Trophoblast cell (in vitro differentiated cells and primary cell): ENCODE measurements at regions not wholly inside any gene's neighbourhood (a gene's known extent, or its start where the extent isn't known, plus 50 kb on each side); places are given as distances from the start of the nearest gene placed in this dataset.

Source experiments
- DNase-seq, 2 donors: peaks; one replicate each; pipeline ENCODE4 v3.0.0-alpha.2; 2016
- H2AFZ ChIP-seq: 2 replicates; pipeline ENCODE4 v1.6.1; 2013; ENCODE audit warnings: low read length, moderate library complexity, mild to moderate bottlenecking; ENCODE audit not compliant: insufficient read depth, poor library complexity
- H2AK5ac ChIP-seq: 2 replicates; pipeline ENCODE4 v1.6.1; 2013; ENCODE audit warnings: mild to moderate bottlenecking, low read length
- H2BK120ac ChIP-seq: 2 replicates; pipeline ENCODE4 v1.6.1; 2013; ENCODE audit warnings: low read length, mild to moderate bottlenecking, moderate library complexity; ENCODE audit not compliant: insufficient read depth, poor library complexity
- H2BK12ac ChIP-seq: 2 replicates; pipeline ENCODE4 v1.6.1; 2013; ENCODE audit warnings: mild to moderate bottlenecking, low read length, moderate library complexity
- H2BK5ac ChIP-seq: 2 replicates; pipeline ENCODE4 v1.6.1; 2013; ENCODE audit warnings: low read length, low read depth, moderate library complexity, mild to moderate bottlenecking; ENCODE audit not compliant: poor library complexity
- H3K14ac ChIP-seq: 2 replicates; pipeline ENCODE4 v1.6.1; 2013; ENCODE audit warnings: mild to moderate bottlenecking, low read length
- H3K18ac ChIP-seq: 2 replicates; pipeline ENCODE4 v1.6.1; 2013; ENCODE audit warnings: mild to moderate bottlenecking, low read length
- H3K23ac ChIP-seq: 2 replicates; pipeline ENCODE4 v1.6.1; 2013; ENCODE audit warnings: low read length
- H3K27ac ChIP-seq: 2 replicates; pipeline ENCODE4 v1.5.1; 2013; ENCODE audit warnings: low read depth, mild to moderate bottlenecking, inconsistent platforms, low read length, moderate library complexity
- H3K27me3 ChIP-seq: 2 replicates; pipeline ENCODE4 v1.6.1; 2013; ENCODE audit warnings: inconsistent platforms, mild to moderate bottlenecking, low read length, moderate library complexity; ENCODE audit not compliant: insufficient read depth
- H3K36me3 ChIP-seq, 2 experiments: 1 replicate in 1 of 2; 2 replicates in 1 of 2; pipeline ENCODE4 v1.6.1; 2013; ENCODE audit warnings: low read length in 2 of 2, mild to moderate bottlenecking in 2 of 2, moderate library complexity in 1 of 2; ENCODE audit not compliant: insufficient read depth in 2 of 2, control insufficient read depth in 1 of 2
- H3K4ac ChIP-seq: 2 replicates; pipeline ENCODE4 v1.6.1; 2013; ENCODE audit warnings: low read depth, mild to moderate bottlenecking, low read length, moderate library complexity
- H3K4me1 ChIP-seq, 2 experiments: 1 replicate in 1 of 2; 2 replicates in 1 of 2; pipeline ENCODE4 v1.6.1; 2013; ENCODE audit warnings: low read length in 2 of 2, mild to moderate bottlenecking in 2 of 2, moderate library complexity in 1 of 2; ENCODE audit not compliant: insufficient read depth in 2 of 2, control insufficient read depth in 1 of 2
- H3K4me2 ChIP-seq: 2 replicates; pipeline ENCODE4 v1.6.1; 2013; ENCODE audit warnings: inconsistent platforms, mild to moderate bottlenecking, low read length, moderate library complexity
- H3K4me3 ChIP-seq: 2 replicates; pipeline ENCODE4 v1.5.1; 2013; ENCODE audit warnings: mild to moderate bottlenecking, low read depth, low read length, inconsistent platforms
- H3K79me1 ChIP-seq: one replicate; pipeline ENCODE4 v1.6.1; 2013; ENCODE audit warnings: low read length
- H3K79me2 ChIP-seq: 2 replicates; pipeline ENCODE4 v1.6.1; 2013; ENCODE audit warnings: low read length, mild to moderate bottlenecking; ENCODE audit not compliant: control insufficient read depth, insufficient read depth, poor library complexity
- H3K9ac ChIP-seq: 2 replicates; pipeline ENCODE4 v1.6.1; 2013; ENCODE audit warnings: mild to moderate bottlenecking, low read length
- H3K9me3 ChIP-seq: 2 replicates; pipeline ENCODE4 v1.6.1; 2013; ENCODE audit warnings: low read depth, mild to moderate bottlenecking, control low read depth, inconsistent platforms, low read length; ENCODE audit not compliant: insufficient read depth
- H4K12ac ChIP-seq: 2 replicates; pipeline ENCODE4 v1.6.1; 2013; ENCODE audit warnings: low read depth, mild to moderate bottlenecking, low read length, moderate library complexity
- H4K8ac ChIP-seq: 2 replicates; pipeline ENCODE4 v1.6.1; 2013; ENCODE audit warnings: low read depth, mild to moderate bottlenecking, low read length, moderate library complexity
- H4K91ac ChIP-seq: one replicate; pipeline ENCODE4 v1.6.1; 2013; ENCODE audit warnings: low read depth, mild to moderate bottlenecking, low read length, moderate library complexity
- WGBS: extraction: QIAGEN DNeasy Blood & Tissue Kit; methylation state at CpG from one replicate; pipeline ENCODE4 v1.1.7; 2013; ENCODE audit warnings: missing lambda C conversion rate; ENCODE audit not compliant: insufficient read length, insufficient coverage; ENCODE audit errors: extremely low coverage; 5-methylcytosine and 5-hydroxymethylcytosine counted together

DNA sequence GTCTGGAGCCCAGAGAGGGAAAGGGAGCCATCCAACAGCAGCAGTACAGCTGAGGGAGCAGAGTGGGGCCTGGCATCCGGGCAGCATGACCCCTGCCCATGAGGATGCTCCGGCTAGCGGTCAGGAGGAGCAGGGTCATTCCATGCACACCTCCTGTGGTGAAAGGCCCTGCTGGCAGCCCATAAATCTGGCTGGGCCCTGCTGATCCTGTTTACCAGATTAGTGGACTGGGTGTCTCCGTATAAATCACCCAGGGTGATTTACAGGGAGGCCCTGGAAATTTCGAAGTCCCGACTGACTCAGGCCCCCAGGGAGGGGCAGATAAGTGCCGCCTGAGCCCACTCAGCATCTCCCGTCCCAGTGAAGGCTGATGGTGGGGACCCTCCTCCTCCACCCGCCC lies 117.6 kb upstream of the HAND1 start:
- Histone ChIP-seq H2BK5ac (no peak overlapping the region), H3K4me1 (no peaks in the 10 kb centered on the region), H2BK120ac (no peak overlapping the region), H4K12ac (no peak overlapping the region), H3K9ac (no peak overlapping the region), H3K4me3 (no peak overlapping the region), H3K18ac (no peak overlapping the region), H4K8ac (no peak overlapping the region), H3K27ac (no peak overlapping the region), H3K4ac (no peak overlapping the region), H3K79me1 (peaks cover 3% of the 10 kb centered on the region), H2AK5ac (no peak overlapping the region), H3K4me2 (no peak overlapping the region), H3K14ac (no peak overlapping the region), H3K9me3 (no peaks in the 10 kb centered on the region), H3K79me2 (no peaks in the 10 kb centered on the region), H3K27me3 (no peaks in the 10 kb centered on the region), H4K91ac (no peak overlapping the region), H2BK12ac (peak overlapping the region; percentile 4), H3K36me3 (no peaks in the 10 kb centered on the region), H3K23ac (no peak overlapping the region), H2AFZ (no peak overlapping the region)
- DNase-seq = no peak
- no CpG with 5 or more reads among the region's 9 CpGs for WGBS

GRCh38 chr5:154593796-154594195 lies 115.8 kb upstream of the HAND1 start:
- DNase-seq = no peak
- Histone ChIP-seq H3K27me3 (no peaks in the 10 kb centered on the region), H3K79me1 (peaks cover 3% of the 10 kb centered on the region), H3K4me2 (no peak overlapping the region), H3K14ac (no peak overlapping the region), H4K91ac (no peak overlapping the region), H2BK12ac (no peak overlapping the region), H2BK120ac (no peak overlapping the region), H3K36me3 (no peaks in the 10 kb centered on the region), H4K12ac (no peak overlapping the region), H2AK5ac (no peak overlapping the region), H2AFZ (no peak overlapping the region), H3K79me2 (no peaks in the 10 kb centered on the region), H3K4me3 (no peak overlapping the region), H3K18ac (no peak overlapping the region), H3K27ac (no peak overlapping the region), H3K4me1 (peaks cover 0 to 2% of the 10 kb centered on the region in 2 experiments), H3K4ac (no peak overlapping the region), H4K8ac (no peak overlapping the region), H3K23ac (no peak overlapping the region), H3K9me3 (no peaks in the 10 kb centered on the region), H2BK5ac (no peak overlapping the region), H3K9ac (no peak overlapping the region)

GRCh38 chr5:154593071-154593470 lies 115.0 kb upstream of the HAND1 start:
- Histone ChIP-seq H2BK120ac (no peak overlapping the region), H3K18ac (no peak overlapping the region), H3K36me3 (no peaks in the 10 kb centered on the region), H3K4me1 (peaks cover 0 to 2% of the 10 kb centered on the region in 2 experiments), H3K27ac (no peak overlapping the region), H3K79me1 (peaks cover 4% of the 10 kb centered on the region), H3K79me2 (no peaks in the 10 kb centered on the region), H2AK5ac (no peak overlapping the region), H3K9ac (no peak overlapping the region), H2AFZ (no peak overlapping the region), H3K23ac (no peak overlapping the region), H3K9me3 (no peaks in the 10 kb centered on the region), H3K4me3 (no peak overlapping the region), H4K8ac (no peak overlapping the region), H3K27me3 (no peaks in the 10 kb centered on the region), H2BK12ac (no peak overlapping the region), H4K12ac (no peak overlapping the region), H4K91ac (no peak overlapping the region), H2BK5ac (no peak overlapping the region), H3K4me2 (no peak overlapping the region), H3K14ac (no peak overlapping the region), H3K4ac (no peak overlapping the region)
- no CpG with 5 or more reads among the region's 3 CpGs for WGBS
- peak in 1 of 2 donors; percentile 35 for DNase-seq

- Histone ChIP-seq H4K91ac (peak overlapping the region; percentile 21), H3K4me1 (peaks cover 7% of the 10 kb centered on the region in 2 experiments), H3K18ac (no peak overlapping the region), H3K9ac (no peak overlapping the region), H3K27ac (no peak overlapping the region), H4K12ac (no peak overlapping the region), H3K14ac (no peak overlapping the region), H3K9me3 (no peaks in the 10 kb centered on the region), H3K23ac (no peak overlapping the region), H2BK12ac (peak overlapping the region; percentile 37), H3K79me1 (peaks cover 16% of the 10 kb centered on the region), H3K4me2 (no peak overlapping the region), H3K4me3 (no peak overlapping the region), H2AFZ (no peak overlapping the region), H3K79me2 (peaks cover 2% of the 10 kb centered on the region), H3K36me3 (no peaks in the 10 kb centered on the region), H2AK5ac (no peak overlapping the region), H4K8ac (no peak overlapping the region), H2BK120ac (no peak overlapping the region), H3K4ac (no peak overlapping the region), H3K27me3 (no peaks in the 10 kb centered on the region), H2BK5ac (no peak overlapping the region)
- WGBS = no CpG with 5 or more reads among the region's 4 CpGs
- DNase-seq = no peak
Observed at GRCh38 chr5:154590093-154590724, 112.2 kb upstream of the HAND1 start.
